Activated CD4-positive, CD25-positive, alpha-beta regulatory T cell treated with anti-CD3 and anti-CD28 coated beads, Interleukin-2, amount 50 U/mL, for 24 hours (primary cell): ENCODE measurements at regions not wholly inside any gene's neighbourhood (a gene's known extent, or its start where the extent isn't known, plus 50 kb on each side); places are given as distances from the start of the nearest gene placed in this dataset.
"Not testable (repeated sequence)": the region's sequence is repeated elsewhere in the genome, so short reads cannot be mapped to it uniquely, and the experiment has no call there.

Experiments
- ATAC-seq, 2 donors: fragments of 150-1000 bp; cut with Tn5 transposase; one replicate each; pipeline ENCODE4 v1.10.0; 2021; ENCODE audit warnings: mild to moderate bottlenecking in 1 of 2, moderate library complexity in 1 of 2

- ATAC-seq: no peak
These were observed 72.9 kb upstream of the SNTG2 start for GRCh38 chr2:877747-878146.

DNA sequence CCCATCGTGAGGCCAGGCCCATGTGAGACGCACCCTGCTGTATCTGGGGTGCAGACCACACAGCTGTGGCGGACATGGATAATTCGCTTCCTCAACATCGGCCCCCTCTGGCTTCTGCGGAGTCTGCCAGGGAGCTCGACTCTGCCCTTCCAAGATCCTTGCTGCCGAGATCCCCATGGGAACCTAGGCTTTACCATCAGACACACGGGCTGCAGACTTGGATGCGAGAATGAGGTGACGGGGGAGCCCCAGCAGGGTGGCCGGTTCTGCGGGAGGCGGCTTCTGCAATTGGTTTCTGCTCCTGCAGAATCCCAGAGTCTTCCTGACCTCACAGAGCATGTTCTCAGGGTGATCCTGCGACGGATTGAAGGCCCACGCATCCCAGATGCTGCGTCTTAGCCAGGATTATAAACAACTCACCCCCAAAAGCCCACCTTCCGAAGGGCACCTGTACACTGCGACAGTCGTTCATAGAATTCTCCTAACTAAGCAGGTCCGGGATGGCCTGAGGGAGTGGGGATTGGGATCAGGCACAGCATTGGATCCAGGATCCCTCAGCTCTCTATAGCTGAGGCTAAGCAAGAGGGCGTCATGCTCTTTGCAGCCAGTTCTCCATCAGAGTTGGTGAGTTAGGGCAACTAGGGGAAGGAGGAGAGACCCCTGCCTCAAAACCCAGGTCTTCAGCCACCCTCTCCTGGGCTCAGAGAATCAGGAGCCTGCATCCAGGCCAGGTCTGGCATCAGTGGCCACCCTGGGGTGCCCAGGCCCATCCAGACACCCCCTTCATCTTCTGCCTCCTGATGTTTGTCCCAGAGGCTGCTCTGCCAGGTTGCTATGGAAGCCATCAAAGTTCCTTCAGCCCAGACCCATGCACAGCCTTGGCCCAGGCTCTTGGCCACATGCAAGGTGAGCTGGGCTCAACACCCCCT lies 74.7 kb upstream of the SNTG2 start:
- ATAC-seq: no peak

GRCh38 chr2:873651-874580 lies 76.7 kb upstream of the SNTG2 start:
- no peak for ATAC-seq

- no peak for ATAC-seq
These were observed 77.6 kb upstream of the SNTG2 start for GRCh38 chr2:873027-873426.

DNA sequence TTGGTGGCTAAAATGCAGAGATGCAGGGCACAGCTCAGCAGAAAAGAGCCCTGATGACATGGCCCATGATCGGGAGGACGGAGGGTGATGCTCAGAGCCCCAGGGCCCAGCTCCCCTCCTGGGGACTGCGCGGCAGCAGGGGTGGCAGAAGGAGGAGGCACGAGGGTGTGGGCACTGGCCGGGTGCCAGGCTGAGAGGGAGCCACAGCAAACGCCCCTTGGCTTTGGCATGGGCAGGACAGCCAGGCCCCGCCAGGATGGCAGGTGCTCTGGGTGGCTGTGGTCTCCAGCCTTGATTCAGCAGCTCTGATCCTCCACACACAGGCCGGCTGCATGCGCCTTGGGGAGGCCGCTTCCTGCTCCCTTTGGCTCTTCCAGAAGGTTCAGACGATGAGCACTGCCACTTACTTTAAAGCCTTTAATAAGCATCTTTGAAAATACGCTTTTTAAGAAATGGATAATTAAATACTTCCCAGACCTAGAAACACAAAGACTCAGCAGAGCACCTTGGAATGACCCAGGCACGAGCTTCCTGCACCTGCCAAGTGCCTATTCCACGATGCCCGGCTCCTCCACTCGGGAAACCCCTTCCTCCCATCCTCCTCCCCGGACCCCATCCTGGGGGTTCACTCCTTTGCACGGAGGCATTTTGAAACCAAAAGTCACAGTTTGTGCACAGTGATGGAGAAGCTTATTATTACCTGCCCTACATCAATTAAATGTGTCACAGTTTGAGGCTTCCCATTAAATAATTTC lies 78.5 kb upstream of the SNTG2 start:
- no peak for ATAC-seq

DNA sequence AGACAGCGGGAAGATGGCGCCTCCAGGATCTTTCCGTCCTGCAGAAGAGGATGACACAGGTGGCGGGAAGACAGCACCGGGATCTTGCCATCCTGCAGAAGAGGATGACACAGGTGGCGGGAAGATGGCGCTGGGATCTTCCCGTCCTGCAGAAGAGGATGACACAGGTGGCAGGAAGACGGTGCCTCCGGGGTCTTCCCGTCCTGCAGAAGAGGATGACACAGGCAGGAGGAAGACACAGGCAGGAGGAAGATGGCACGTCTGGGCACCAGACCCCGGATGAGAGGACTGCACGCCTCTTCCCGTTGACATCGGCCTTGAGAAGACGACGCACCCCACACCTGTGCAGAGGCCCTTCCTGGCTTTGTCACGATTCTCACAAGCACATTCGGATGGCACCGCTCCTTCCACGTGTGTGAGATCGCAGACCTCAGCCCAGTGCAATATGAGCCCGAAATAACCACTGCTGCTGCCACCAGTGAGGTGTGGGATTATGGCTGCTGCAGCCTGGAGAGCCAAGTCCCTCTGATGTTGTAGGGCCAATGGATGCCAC lies 79.4 kb upstream of the SNTG2 start:
- ATAC-seq: no peak

DNA sequence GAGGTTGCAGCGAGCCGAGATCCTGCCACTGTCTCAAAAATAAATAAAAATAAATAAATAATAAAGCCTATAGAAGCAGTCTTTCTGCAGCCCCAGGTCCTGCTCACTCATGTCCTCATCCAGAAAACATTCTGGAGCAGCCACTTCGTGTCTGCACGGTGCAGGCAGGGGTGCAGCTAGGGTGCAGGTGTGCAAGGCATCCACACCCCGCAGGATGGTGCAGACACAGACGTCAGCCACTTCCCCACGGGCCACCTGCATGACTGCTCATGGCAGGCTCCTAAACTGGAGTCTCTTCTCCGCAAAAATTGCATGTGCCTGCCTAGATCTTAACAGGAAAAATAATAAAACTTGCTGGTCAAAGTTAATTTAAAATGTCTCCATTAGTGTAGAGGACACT lies 80.2 kb upstream of the SNTG2 start:
- no peak for ATAC-seq

- ATAC-seq: no peak
These were observed 80.8 kb upstream of the SNTG2 start for GRCh38 chr2:869894-870293.

GRCh38 chr2:869357-869871 lies 81.2 kb upstream of the SNTG2 start:
- no peak for ATAC-seq

DNA sequence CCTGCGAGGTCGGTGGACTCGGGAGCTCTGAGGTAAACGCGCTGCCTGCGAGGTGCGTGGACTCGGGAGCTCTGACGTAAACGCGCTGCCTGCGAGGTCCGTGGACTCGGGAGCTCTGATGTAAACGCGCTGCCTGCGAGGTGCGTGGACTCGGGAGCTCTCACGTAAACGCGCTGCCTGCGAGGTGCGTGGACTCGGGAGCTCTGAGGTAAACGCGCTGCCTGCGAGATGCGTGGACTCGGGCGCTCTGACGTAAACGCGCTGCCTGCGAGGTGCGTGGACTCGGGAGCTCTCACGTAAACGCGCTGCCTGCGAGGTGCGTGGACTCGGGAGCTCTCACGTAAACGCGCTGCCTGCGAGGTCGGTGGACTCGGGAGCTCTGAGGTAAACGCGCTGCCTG lies 81.8 kb upstream of the SNTG2 start:
- not testable (repeated sequence) for ATAC-seq

DNA sequence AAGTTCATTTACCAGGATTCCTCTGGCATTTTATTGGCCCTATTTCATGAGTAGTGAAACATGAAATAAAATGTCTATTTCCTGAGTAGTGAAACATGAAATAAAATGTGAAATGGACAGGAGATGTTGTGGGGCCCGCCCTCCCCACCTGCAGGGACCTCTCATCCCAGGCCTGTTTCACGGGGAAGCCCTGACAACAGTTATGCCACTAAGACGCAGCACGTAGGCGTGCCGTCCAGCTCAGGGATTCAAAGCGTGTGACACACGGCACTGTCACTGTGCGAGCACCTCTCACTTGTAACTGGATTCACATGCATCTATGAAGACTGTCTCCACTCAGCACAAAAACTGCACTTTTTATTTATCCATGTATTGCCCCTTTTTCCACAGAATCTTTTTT lies 83.4 kb upstream of the SNTG2 start:
- ATAC-seq: no peak

DNA sequence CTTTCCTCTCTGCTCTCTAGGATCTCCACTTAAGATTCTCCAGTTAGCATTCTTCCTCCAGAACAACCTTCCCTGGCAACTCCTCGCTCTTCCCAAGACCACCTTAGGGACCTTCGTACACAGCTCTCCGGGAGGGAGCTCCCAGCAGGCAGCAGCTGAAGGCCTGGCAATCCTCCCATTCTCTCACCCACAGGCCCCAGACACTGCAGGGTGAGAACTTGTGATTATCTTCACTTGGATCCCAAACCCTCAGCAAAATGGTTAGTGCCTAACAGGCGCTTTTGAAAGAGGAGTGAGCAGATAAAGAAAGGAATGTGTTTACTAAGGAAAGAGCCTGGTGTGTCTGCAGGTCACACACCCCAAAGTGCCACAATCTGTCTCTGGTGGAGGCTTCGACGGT lies 83.8 kb upstream of the SNTG2 start:
- no peak for ATAC-seq

GRCh38 chr2:866009-866680 lies 84.5 kb upstream of the SNTG2 start:
- no peak for ATAC-seq

DNA sequence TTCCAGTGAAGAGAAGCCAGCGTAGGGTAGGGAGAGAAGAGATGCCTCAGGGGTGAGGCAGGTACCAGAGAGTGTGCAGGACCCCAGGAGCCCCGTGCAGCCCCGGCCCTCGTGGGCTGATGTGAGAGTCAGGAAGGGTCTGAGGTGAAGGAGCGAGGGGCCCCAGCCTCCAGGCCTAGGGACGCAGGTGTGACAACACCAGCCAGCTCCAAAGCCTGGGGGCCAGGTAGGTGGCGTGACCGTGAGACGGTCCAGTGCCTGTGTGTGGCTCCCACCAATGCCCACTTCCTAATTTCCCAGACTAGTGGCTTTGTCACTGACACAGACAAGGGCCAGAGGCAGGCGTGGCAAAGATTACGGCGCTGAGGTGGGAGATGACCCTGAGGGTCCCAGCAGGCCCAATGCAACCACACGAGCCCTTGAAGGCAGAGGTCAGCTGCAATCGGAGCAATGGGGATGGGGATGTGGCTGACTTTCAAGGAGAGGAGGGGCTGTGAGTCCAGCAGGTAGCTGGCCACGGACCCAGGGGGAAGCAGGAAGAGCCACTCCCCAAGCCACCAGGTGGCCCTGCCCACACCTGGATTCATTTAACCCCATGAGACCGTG lies 86.0 kb upstream of the SNTG2 start:
- ATAC-seq: no peak

GRCh38 chr2:863732-864450 lies 86.8 kb upstream of the SNTG2 start:
- no peak for ATAC-seq

DNA sequence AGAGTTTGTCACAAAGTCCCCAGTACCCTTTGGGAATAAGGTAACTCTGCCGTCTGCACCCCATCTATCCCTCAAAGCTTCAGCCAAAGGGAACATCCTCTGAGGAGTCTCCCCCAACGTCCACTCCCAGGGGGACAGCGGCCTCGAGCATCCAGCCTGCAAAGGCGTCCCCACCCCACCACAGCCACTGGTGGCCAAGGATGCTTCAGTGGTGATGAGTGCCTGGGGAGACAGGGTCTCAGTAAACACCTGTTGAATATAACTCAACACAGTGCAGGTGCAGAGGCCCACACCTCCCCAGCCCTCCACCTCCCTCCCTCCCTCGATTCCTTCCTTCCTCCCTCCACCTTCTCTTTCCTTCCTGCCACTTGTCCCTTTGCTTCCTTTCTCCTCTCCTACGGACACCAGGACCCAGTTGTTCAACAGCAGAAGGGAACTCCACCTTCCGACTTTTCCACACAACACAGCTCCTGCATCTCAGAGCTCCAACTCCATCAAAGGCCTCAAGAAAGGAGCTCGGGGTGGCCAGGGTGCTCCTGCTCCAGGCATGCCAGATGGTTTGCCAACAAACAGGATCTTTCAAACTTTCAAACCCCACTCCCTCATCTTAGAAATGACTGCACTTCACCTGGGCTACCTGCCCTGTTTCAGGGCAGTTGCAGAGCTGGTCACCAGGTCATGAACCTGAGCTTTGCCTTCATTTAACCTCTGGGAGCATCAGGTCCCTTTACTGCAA lies 87.8 kb upstream of the SNTG2 start:
- no peak for ATAC-seq

DNA sequence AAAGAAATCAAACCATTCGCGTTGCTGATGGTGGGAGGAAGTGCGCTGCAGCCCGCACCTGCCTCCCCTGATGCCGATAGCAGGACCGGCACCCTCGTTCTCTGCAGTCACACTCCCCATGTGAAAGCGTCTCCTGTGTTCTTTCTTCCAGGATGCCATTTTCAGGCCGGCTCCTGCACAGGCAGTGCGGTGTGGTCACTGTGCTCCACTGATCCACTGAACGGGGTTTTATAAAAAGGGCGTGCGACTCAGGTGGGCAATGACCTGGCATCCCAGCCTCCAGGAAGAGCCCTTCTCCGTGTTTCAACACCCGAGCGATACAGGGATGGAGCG lies 88.3 kb upstream of the SNTG2 start:
- ATAC-seq: no peak

- ATAC-seq: no peak
These were observed 88.8 kb upstream of the SNTG2 start for GRCh38 chr2:861655-862354.

DNA sequence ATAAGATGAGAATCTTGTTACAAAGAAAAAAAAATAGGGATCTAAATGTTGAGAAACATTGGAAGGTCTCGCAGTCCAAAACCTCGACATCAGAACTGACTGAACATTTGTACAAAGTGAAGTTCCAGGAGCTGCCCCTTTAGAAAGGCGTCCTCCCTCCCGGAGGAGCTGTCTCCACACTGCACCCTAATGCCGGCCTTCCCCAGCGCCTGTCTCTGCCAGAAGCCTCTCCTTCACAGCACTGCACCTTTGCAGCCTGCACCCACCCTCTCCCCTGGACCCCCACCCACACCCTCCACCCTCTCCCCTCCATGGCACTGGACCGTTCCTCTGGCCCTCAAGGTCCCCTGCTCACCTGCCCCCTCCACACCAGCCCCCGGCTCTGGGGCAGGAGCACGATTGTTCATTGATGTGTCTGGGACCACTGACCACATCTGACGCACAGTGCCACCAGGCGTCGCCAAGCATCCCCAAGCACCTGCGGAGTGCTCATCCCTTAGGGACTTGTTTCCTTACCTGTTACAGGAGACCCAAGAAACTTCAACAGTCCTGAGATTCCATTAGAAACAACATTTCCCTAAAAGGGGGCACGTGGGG lies 90.3 kb upstream of the SNTG2 start:
- no peak for ATAC-seq
